ENCODE measurements at regions not wholly inside any gene's neighbourhood (a gene's known extent, or its start where the extent isn't known, plus 50 kb on each side); places are given as distances from the start of the nearest gene placed in this dataset.
"Not testable (repeated sequence)": the region's sequence is repeated elsewhere in the genome, so short reads cannot be mapped to it uniquely, and the experiment has no call there.

DNA sequence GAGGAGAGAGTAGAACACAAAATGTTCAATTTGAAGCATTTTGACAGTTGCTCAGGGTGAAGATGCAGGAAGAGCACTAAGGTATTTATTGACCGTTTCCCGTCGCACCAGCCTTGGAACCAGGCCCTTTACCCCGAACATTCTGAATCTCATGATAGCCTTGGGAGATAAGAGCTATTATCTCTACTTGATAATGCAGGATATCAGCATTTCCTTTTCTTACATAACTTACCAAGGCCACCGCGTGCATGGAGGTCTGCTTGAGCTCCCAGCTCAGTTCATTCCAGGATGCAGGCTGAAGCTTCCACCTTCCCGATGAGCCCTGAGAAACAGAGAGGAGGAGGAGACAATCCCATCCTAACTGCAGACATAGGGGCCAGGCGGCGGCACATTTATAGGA lies 324.2 kb upstream of the COBL start:
- ATAC-seq (no peak), DNase-seq (no peak)
- intact Hi-C loops (cut with DNase I) = no loop called here

DNA sequence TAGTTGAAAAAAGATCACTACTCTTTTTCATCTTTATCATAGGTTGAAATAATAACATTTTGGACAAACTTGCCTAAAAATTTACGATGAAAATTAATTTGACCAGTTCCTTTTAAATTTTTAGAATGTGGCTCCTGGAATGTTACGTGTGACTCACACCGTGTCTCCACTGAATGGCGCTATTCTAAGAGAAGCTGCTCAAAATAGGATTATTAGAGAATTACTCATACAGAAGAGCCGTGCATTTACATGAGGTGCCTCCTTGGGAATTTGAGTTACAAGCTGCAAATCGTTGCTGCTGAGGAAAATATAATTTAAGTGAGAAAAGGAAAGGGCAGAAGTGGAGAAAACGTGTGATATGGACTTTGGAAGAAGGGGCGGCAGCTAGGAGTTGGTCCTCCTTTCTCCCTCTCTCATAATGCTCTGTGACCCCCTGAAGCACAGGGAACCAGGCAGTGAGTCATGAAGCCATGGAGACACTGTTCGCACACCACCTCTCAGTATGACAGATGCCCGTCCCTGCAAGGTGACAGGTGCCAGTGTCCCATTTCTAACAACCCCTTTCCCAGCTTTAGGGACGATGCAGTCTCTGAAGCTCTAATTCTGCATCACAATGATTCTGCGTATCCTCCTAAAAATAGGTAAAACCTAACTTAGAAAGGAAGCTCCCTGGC lies 323.2 kb upstream of the COBL start:
- ATAC-seq (no peak), DNase-seq (no peak)
- intact Hi-C loops (cut with DNase I) = no loop called here

DNA sequence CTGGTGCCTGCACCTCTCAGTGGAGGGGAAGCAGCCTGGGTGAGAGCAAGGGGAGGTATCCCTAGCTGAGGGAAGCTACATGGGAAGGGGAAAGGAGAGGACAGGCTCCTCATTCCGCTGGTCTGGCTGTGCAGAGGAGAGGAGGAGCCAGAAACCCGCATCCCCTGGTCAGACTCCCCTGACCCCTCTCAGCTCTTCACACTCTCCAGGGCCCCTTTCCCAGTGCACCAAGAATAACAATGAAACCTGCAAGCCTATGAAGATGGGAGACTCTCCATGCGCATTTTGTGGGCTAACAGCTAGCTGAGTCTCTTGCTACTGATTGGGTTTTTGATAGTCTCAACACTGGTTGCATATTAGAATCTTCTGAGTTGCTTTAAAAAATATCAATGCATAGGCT lies 319.9 kb upstream of the COBL start:
- intact Hi-C loops (cut with DNase I) = no loop called here
- DNase-seq = no peak
- no peak for ATAC-seq

DNA sequence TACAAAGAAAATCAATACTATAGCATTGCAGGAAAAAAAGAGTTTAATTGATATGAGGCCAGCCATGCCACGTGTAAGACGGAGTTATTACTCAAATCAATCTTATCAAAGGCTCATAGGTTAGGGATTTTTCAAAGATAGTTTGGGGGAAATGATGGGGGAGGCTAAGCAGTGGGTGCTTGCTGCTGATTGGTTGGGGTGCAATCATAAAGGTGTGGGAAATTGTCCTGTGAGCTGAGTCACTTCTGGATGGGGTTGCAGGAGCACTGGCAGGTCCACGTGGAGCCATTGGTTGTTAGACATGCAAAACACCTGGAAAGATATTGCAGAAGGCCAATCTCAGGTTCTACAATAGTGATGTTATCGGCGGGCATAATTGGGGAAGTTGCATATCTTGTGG lies 319.2 kb upstream of the COBL start:
- ATAC-seq (no peak), DNase-seq (no peak)
- intact Hi-C loops (cut with DNase I) = no loop called here

DNA sequence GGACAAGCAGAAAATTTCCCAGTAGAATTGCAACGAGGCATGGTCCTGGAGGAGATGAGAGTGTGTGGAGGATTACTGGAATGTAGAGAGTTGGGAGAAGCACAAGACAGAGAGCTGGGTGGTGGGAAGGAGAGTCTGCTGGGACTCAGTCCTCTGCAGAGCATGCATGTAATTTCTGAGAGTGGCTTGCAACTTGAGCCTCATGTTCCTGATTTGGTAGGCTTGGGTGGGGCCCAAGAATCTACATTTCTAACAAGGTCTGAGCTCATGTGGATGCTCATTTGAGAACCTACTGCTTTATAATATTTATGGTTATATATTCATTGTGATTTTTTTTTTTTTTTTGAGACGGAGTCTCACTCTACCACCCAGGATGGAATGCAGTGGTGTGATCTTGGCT lies 317.9 kb upstream of the COBL start:
- no peak for ATAC-seq
- intact Hi-C loops (cut with DNase I) = no loop called here
- DNase-seq = no peak

DNA sequence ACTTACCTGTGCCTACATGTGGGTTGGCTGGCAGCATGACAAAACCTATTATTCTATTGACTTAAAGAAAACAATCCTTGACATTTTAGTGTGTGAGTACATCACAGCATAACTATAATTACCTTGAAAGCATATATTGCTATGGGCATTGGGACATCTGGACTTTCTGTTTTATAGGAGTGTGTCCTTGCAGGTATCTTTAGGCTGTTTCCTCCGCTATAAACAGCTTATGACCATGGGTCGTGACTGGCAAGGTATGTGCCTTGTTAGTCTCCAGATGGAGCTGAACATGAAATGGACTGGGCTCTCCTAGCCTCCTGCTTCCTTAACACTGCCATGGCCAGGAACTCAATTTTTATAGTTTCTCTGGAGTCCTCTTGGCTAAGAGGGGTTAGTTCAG lies 317.4 kb upstream of the COBL start:
- DNase-seq = no peak
- no peak for ATAC-seq
- intact Hi-C loops (cut with DNase I) = no loop called here

DNA sequence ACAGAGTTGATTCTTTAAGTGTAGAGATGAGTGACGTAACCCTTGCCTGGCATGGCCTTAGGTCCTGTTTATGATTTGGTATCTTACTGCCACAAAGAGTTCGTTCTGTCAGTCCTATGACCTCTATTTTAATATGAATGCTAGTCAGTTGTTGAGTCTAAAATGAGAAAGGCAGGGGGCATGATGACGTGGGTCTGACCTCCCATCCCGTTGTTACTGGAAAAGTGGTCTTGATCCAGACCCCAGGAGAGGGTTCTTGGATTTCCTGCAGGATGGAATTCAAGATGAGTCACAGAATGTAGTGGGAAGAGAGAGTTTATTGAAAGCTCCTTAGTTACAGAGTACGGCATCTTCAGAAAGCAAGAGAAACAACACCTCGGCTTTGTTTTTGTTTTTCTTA lies 317.0 kb upstream of the COBL start:
- intact Hi-C loops (cut with DNase I) = no loop called here
- no peak for ATAC-seq

DNA sequence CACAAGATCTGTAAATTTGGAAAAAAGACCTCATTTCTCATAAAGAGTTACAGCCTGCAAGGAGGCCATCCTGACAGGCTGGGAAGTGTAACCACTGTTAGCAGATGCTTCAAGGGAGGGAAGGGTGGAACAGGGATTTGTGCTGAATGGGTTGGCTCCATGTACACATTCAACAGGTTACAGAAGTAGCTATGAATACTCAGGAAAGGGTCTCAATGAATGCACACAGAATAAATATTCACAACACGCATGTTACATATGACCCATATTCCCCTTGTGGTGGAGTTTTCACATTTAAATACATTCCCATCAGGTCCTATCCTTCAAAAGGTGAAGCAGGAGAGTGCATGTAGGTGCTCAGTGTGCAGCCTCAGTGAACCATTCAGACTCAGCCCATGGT lies 316.4 kb upstream of the COBL start:
- ATAC-seq (no peak), DNase-seq (no peak)
- intact Hi-C loops (cut with DNase I) = no loop called here

More for the DNA sequence above, 317.0 kb upstream of the COBL start:
- no peak for DNase-seq

DNA sequence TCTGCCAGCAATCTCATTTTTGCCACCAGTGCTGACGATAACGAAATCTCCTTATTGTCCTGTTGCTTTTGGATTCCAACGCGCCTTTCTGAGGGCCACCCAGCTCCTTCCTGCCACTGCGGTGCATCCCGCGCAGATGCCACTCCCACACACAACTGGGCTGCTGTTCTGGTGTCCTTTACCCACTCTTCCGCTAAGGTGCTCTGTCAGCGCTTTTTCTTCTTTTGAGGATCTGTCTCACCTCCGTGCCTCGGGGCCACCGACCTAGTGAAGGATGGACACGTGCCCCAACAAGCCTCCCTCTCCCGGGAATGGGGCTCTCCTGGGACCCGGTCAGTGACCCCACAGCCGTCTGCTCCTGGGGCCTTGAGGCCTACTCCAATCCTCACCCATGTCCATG lies 314.3 kb upstream of the COBL start:
- no peak for ATAC-seq
- intact Hi-C loops (cut with DNase I) = no loop called here
- no peak for DNase-seq

DNA sequence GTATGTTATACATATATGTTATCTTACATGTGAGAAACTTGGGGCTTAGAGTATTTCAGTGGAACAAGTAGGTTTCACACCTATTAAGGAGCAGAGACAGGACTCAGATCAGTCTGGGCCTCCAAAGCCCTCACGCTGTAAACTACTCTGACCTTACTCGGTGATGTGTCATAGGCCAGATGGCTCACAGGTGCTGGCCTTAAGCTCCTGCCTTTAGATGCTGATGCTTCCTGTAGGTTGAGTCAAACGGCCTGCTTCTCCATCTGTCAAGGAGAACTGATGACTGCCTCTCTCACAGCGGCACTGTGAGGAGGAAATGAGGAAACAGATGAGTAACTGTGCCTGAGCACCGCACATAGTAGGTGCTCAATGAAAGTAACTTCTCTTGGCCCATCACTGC lies 312.6 kb upstream of the COBL start:
- DNase-seq (no peak), ATAC-seq (no peak)
- intact Hi-C loops (cut with DNase I) = no loop called here

DNA sequence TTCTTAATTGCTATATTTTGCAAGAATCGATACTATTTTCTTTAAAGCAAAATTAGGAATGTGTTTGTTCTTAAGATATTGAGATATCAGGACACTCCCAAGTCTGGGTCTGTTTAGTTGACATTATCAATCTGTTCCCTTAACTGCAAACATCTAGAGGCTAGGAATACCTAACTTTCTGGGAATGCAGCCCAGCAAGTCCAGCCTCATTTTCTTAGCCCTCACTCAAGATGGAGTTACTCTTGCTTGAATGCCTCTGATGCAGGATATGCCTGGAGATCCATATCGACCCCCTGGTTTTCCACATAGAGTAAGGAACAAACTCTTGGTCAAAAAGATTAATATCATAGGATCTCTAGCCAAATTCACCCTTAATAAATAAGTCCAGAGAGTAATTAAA lies 305.3 kb upstream of the COBL start:
- ATAC-seq = no peak
- intact Hi-C loops (cut with DNase I) = no loop called here
- DNase-seq = no peak

DNA sequence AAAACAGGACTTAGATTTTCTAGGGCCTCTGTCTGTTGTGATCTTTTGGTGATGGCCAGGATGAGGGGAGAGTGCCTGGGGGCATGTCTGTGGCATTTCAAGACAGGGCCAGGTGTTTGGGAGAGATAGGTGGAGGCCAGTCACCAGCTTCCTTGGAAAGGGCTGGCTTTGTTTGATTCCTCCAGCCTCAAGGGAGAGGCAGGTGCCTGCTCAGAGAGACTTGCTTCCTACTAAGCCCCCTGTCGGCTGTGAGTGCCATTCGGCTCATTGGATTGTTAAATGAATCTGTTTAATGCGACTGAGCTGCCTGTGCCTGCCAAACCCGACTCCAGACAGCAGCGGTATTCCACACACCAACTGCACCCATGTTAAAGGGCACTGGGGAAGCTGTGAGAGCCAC lies 304.1 kb upstream of the COBL start:
- DNase-seq = no peak
- intact Hi-C loops (cut with DNase I) = no loop called here
- ATAC-seq = no peak

DNA sequence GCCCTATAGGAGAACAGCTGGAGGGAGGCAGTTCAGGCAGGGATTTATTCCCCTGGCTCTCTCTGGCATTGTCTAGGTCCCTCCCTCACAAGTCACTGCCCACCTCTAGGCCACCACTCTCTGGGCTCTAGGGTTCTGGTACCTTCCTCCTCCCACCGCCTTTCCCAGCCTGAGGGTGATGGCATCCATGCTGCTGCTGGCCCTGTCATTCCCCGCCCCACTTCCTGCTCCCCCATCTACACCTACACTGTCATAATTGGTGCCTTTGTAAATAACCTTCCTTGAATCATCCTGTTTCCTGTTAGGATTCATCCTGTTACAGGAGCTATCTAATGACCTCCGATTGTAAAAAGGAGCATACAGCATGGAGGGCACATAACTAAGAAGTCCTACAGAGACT lies 303.3 kb upstream of the COBL start:
- DNase-seq (no peak), ATAC-seq (no peak)
- intact Hi-C loops (cut with DNase I) = no loop called here

DNA sequence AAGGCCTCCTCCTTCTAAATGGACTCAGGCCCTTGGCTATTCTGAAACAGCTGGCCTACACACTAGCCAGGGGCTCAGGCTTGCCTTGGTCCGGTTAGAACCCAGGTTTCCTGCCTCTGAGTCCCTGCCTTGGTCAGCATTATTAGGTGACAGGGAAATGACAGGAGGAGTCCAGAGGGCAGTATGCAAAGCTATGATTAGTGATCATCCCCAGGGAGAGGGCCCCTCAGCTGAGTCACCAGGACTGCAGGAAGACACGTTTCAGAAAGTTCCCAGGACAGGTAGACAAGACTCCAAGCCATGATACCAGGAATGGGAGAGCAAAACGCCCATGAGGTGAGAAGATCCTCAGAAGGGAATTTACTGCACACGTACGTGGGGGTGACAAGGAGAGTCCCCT lies 301.1 kb upstream of the COBL start:
- intact Hi-C loops (cut with DNase I) = no loop called here
- no peak for ATAC-seq
- DNase-seq = no peak

DNA sequence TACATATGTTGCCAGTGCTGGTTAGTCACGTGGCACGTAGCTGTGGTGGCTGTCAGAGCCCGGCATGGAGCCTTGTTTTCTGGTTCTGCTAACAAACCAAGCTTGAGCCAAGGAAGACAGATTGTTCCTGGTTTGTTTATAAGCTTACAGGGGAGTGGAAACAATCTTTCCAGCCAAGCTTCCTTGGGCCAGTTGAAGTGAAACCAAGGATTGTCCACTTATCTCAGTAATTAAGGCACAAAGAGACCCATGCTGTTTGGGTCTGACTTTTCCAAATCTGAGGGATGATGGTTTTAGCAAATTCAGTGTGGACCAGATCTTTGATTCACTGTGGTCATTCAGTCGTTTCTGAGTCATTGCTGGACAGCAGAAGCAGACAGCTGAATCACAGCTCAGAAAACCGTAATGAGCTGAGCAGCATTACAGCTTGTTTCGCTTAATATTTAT lies 297.3 kb upstream of the COBL start:
- ATAC-seq = peak; percentile 38 to 90

DNA sequence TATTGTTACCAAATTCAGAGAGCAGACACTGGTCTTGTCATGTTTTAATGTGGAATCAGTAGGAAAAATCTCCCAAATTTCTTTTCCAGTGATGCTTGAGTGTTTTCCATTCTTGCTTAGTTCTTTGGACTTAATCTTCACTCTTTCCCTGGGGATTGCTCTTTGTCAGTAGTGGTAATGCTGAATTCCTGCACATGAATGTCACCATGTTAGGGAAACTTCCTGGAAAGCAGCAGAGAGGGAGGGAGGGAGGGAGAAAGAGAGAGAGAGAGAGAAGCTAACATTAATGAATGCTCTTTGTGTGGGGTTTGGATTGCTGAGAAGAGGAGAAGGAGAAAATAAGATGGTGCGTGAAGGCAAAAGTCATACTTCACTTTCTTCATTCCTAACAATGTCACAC lies 295.3 kb upstream of the COBL start:
- ATAC-seq (peak in 1 of 2 donors; percentile 27), DNase-seq (no peak)
- intact Hi-C loops (cut with DNase I) = no loop called here

More for the DNA sequence above, 297.3 kb upstream of the COBL start:
- no peak for DNase-seq
- intact Hi-C loops (cut with DNase I) = no loop called here

DNA sequence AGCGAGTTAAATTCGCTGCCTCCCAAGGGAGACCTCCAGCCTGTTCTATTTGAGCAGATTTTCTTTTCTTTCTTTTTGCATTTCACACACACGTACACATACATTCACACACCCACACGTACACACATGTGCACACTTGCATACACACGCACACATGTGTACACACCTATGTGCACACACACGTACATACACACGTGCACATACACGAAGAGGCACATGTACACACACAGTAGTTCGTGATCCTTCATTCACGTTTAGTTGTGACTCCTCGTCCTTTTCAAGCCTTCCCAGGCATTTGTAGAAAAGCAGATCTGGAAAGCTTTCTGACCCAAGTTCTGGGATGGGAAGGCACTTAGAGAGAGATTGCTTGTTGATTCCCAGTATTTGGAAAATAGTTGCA lies 290.8 kb upstream of the COBL start:
- DNase-seq (no peak), ATAC-seq (no peak)
- intact Hi-C loops (cut with DNase I) = no loop called here

DNA sequence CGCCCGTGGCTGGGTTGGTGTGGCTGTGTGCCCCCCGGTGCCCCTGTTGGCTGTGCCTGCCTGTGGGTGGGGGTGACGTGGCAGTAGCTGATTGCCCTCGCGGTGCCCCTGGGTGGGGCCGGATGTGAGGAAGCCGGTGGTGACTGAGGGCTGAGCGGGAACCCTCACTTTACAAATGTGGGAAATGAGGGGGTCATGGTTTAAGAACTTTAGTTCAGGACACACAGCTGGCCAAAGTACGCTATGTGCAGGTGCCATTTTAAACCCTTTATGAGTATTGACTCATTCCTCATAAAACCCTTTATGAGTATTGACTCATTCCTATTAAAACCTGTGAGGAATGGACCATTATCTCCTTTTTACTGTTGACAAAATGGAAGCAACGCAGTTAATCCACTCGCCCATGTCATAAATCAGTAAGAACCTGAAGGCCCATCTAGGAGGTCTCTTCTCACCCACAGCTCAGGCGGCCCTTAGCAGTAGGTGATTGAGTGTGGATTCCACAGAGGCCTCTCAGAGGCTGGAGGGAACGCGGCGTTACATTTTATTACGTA lies 290.1 kb upstream of the COBL start:
- DNase-seq (no peak), ATAC-seq (no peak)
- intact Hi-C loops (cut with DNase I) = no loop called here

DNA sequence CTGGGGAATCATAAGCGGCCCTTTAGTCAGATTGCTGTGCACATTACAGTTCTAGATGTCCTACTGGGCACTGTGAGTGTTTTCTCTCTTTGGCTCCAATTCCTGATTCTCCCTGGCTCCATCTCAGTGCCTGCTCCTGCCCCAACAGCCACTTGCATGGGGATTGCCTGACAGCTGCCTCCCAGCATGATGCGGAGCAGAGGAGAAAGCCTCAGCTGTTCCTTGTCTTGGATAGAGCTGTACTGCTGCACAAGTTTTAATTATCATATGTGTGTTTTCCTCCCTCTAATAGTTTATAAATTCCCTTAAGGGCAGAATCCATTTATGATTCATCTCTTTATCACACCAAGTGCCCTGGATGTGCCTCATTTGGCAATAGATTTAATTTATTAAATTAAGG lies 285.8 kb upstream of the COBL start:
- no peak for ATAC-seq
- intact Hi-C loops (cut with DNase I) = no loop called here
- DNase-seq = no peak

DNA sequence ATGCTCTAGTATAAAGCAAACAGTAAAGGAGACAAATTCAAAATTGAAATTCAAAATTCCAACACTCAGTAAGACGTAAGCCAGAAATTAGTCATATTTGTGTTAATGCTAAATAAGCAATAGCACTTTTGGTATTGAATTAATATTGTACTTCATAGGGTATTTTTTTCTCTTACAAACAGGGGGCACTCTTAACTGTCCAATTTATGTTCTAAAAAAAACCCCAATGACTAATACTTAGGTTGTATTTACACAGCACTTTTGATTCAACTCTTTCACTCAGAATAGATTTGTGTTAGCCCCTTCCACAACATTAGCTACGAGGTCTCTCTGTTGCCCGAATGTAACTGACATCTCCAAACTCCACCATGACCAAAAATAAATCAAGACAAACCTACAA lies 284.9 kb upstream of the COBL start:
- DNase-seq = no peak
- intact Hi-C loops (cut with DNase I) = no loop called here
- ATAC-seq = no peak

DNA sequence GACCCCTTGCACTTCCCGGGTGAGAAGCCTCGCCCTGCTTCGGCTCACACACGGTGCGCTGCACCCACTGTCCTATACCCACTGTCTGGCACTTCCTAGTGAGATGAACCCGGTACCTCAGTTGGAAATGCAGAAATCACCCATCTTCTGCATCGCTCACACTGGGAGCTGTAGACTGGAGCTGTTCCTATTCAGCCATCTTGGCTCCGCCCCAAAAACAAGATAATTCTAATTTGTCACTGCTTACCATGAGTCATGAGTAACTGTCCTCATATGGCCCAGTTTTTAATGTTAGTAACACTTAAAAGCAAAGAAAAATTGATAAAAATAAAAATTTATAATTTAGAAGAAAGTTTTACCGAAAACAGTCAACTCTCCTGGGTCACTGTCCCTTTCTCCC lies 283.3 kb upstream of the COBL start:
- DNase-seq; intact Hi-C loops (cut with DNase I); ATAC-seq: not testable (repeated sequence)

DNA sequence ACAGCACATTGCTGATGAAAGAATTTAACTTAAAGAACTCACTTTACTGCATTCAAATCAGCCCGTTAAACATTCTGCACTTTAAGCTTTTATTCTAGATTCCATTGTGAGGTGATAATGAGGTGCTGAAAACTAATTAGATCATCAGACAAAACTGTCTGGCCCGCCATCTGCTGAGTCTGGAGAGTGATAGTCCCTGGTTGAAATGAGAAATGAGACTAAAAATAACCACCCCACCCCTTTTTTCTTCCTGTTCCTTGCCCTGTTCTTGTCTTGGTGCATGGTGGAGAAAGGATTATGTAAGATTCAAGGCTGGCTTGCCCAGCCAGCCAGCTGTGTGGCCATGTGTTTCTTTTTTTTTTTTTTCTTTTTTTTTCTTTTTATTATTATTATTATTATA lies 277.0 kb upstream of the COBL start:
- intact Hi-C loops (cut with DNase I) = no loop called here
- DNase-seq (no peak), ATAC-seq (peak in 1 of 2 donors; percentile 70)
